CD4-positive, alpha-beta memory T cell (primary cell): ENCODE measurements at regions not wholly inside any gene's neighbourhood (a gene's known extent, or its start where the extent isn't known, plus 50 kb on each side); places are given as distances from the start of the nearest gene placed in this dataset.

Source experiments
- CTCF ChIA-PET: fragments of 350-600 bp; sonication (Branson Sonifier 250); formaldehyde crosslinking; loops from one replicate; lab custom pipeline; 2021; ENCODE audit warnings: inconsistent platforms; ENCODE audit not compliant: partially characterized antibody; lab: Charles Lee
- POLR2A ChIA-PET: fragments of 350-600 bp; sonication (Branson Sonifier 250); formaldehyde crosslinking; loops from one replicate; lab custom pipeline; 2021; ENCODE audit not compliant: partially characterized antibody; lab: Charles Lee
- DNase-seq, 5 donors: peaks; one replicate each; pipeline versions ENCODE4 v3.0.0 to v3.0.0-alpha.2; 2020 to 2022; ENCODE audit warnings: mixed read lengths in 1 of 5
- H3K27ac ChIP-seq: one replicate; pipeline ENCODE4 v1.7.0; 2013; ENCODE audit warnings: low read depth, low read length
- H3K27me3 ChIP-seq: 2 replicates; pipeline ENCODE4 v1.7.0; 2013; ENCODE audit warnings: mild to moderate bottlenecking, low read length, moderate library complexity; ENCODE audit not compliant: insufficient read depth
- H3K36me3 ChIP-seq: 2 replicates; pipeline ENCODE4 v1.7.0; 2013; ENCODE audit warnings: mild to moderate bottlenecking, low read length, moderate library complexity; ENCODE audit not compliant: insufficient read depth
- H3K4me1 ChIP-seq: 2 replicates; pipeline ENCODE4 v1.7.0; 2013; ENCODE audit warnings: mild to moderate bottlenecking, low read length, moderate library complexity; ENCODE audit not compliant: insufficient read depth
- H3K4me3 ChIP-seq, 2 donors: one replicate each; pipeline ENCODE4 v1.7.0; 2013; ENCODE audit warnings: low read length in 2 of 2, mild to moderate bottlenecking in 1 of 2
- H3K9me3 ChIP-seq, 2 donors: one replicate each; pipeline ENCODE4 v1.7.0; 2013; ENCODE audit warnings: low read length in 2 of 2, control low read depth in 1 of 2; ENCODE audit not compliant: control insufficient read depth in 1 of 2
- H3K27ac Mint-ChIP-seq, 7 donors: one replicate each; pipeline ENCODE4 v1.8.0; 2020 to 2021; ENCODE audit warnings: mixed read lengths in 7 of 7, mild to moderate bottlenecking in 6 of 7, inconsistent platforms in 3 of 7, moderate library complexity in 3 of 7
- H3K27me3 Mint-ChIP-seq, 2 donors: one replicate each; pipeline ENCODE4 v1.8.0; 2020 to 2021; ENCODE audit warnings: mixed read lengths in 2 of 2
- H3K36me3 Mint-ChIP-seq, 2 donors: one replicate each; pipeline ENCODE4 v1.8.0; 2020 to 2021; ENCODE audit warnings: mixed read lengths in 2 of 2, inconsistent platforms in 1 of 2, mild to moderate bottlenecking in 1 of 2
- H3K4me1 Mint-ChIP-seq, 4 donors: one replicate each; pipeline ENCODE4 v1.8.0; 2020 to 2021; ENCODE audit warnings: mixed read lengths in 4 of 4, mild to moderate bottlenecking in 1 of 4
- H3K4me3 Mint-ChIP-seq, 8 donors: one replicate each; pipeline ENCODE4 v1.8.0; 2020 to 2021; ENCODE audit warnings: mixed read lengths in 8 of 8, mild to moderate bottlenecking in 7 of 8, moderate library complexity in 6 of 8, inconsistent platforms in 3 of 8
- H3K9me3 Mint-ChIP-seq, 8 donors: one replicate each; pipeline ENCODE4 v1.8.0; 2020 to 2021; ENCODE audit warnings: mixed read lengths in 8 of 8, mild to moderate bottlenecking in 5 of 8, inconsistent platforms in 3 of 8, moderate library complexity in 1 of 8
- intact Hi-C: fragments of 100-400 bp; cut with micrococcal nuclease; formaldehyde crosslinking; loops from one replicate; pipeline ENCODE4 v1.15.1; 2023

DNA sequence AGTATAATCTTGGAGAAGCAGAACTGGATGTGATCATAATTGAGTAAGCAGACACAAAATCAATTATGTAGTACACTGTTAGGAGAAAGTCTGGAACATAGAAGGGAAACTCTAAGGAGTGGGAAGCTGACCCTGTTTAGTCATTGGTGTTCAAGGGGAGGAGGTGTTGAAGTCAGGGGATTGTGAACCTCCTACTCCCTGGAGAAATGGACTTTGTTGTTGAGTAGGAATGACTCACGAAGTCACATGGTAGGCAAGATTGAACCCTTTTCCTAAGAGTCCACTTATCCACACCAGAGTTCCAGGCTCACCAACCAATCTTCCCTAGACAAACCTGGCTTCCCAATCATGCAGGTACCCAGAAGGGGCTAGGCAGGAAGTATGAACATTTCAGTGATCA is 81.0 kb upstream of the BCL11A start:
- Mint-ChIP-seq H3K36me3 (no peaks in the 10 kb centered on the region), H3K4me1 (no peaks in the 10 kb centered on the region), H3K4me3 (no peak overlapping the region), H3K27ac (no peak overlapping the region), H3K27me3 (peaks cover 8 to 21% of the 10 kb centered on the region in 2 donors), H3K9me3 (peaks cover 0 to 2% (median 0%) of the 10 kb centered on the region in 8 donors)
- POLR2A ChIA-PET = no interaction called here
- Histone ChIP-seq H3K27me3 (no peaks in the 10 kb centered on the region), H3K4me1 (no peaks in the 10 kb centered on the region), H3K4me3 (no peak overlapping the region), H3K27ac (no peak overlapping the region), H3K9me3 (no peaks in the 10 kb centered on the region), H3K36me3 (no peaks in the 10 kb centered on the region)
- CTCF ChIA-PET = interaction anchor here (3.5 kb wide), 1 partner anchor 9 kb away, joined by 17 read pairs; no protein-coding TSS in a partner anchor
- DNase-seq = no peak
- intact Hi-C loops = no loop called here

DNA sequence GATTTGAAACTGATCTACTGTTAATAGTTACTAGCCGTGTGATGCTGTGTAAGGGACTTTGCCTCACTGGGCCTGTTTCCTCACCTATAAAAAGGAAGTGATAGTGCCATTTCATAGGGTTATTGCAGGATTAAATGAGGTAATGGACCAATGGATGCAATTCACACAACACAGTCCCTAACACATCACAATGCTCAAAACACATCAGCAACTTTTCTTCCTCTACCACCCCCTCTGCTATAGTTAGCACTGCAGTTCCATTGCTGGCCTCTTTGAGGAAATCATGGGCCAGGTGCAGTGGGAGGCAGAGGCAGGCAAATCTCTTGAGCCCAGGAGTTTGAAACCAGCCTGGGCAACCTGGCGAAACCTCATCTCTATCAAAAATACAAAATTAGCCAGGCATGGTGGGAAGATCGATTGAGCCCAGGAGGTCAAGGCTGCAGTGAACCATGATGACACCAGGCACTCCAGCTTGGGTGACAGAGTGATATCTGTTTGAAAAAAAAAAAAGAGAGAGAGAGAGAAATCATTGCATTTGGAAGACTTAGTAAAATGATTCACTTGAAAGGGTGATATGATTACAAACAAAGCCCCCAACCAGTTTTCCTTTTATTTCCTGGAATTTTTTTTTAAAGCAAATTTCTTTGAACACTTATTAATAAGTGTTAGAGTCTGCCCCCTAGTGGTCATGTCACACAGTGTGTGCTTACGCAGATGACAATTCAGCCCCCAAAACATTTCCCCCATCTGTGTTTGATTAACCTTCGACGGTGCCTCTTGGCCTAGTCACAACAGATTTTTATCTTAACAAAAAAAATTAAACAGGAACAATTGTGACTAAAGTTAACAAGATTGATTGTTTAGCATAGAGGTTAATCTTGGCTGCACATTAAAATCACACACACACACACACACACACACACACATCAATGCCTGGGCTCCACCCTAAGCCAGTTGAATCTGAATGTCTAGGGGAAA is 88.6 kb upstream of the BCL11A start:
- intact Hi-C loops = no loop called here
- POLR2A ChIA-PET = no interaction called here
- no peaks in the 10 kb centered on the region for H3K9me3 Mint-ChIP-seq

DNA sequence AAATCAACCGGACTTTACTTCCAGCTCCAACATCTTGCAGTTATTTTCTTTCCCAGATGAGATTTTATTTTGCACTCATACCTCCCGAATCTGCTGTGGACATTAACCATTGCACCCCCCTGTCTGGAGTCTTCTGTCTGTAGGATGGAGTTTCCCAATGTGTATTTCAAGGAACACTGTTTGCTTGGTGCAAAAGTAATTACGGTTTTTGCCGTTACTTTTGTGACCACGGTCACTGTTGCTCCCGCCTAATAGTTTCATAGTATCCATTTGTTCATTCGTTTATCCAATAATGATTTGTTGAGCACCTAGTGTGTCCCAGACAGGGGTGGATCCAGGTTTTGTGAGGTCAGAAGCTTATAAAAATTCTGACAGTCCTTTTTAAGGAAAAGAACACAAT is 90.3 kb upstream of the BCL11A start:
- H3K27ac ChIP-seq = no peak overlapping the region
- H3K9me3 Mint-ChIP-seq = no peaks in the 10 kb centered on the region
- no peaks in the 10 kb centered on the region for H3K36me3 ChIP-seq
- ChIA-PET CTCF (interaction anchor here (1.0 to 3.6 kb wide), 5 partner anchors 10 to 31 kb away, joined by 3 to 17 read pairs (median 13); no protein-coding TSS in a partner anchor), POLR2A (no interaction called here)
- H3K36me3 Mint-ChIP-seq = no peaks in the 10 kb centered on the region
- DNase-seq = no peak
- H3K27me3 Mint-ChIP-seq = peaks cover 4 to 8% of the 10 kb centered on the region in 2 donors
- no peaks in the 10 kb centered on the region for H3K4me1 Mint-ChIP-seq
- no peaks in the 10 kb centered on the region for H3K4me1 ChIP-seq
- intact Hi-C loops = no loop called here
- no peaks in the 10 kb centered on the region for H3K9me3 ChIP-seq
- H3K4me3 Mint-ChIP-seq = no peak overlapping the region
- H3K27me3 ChIP-seq = no peaks in the 10 kb centered on the region
- H3K4me3 ChIP-seq = no peak overlapping the region
- no peak overlapping the region for H3K27ac Mint-ChIP-seq

More for the DNA sequence above, 88.6 kb upstream of the BCL11A start:
- no peaks in the 10 kb centered on the region for H3K4me1 Mint-ChIP-seq
- DNase-seq = peak in 4 of 5 donors; percentile 9 to 27 (median 18)
- no peak overlapping the region for H3K27ac Mint-ChIP-seq
- CTCF ChIA-PET = interaction anchor here (0.8 to 3.6 kb wide), 6 partner anchors 8 to 32 kb away, joined by 3 to 17 read pairs (median 12); no protein-coding TSS in a partner anchor
- Histone ChIP-seq H3K27me3 (no peaks in the 10 kb centered on the region), H3K4me1 (no peaks in the 10 kb centered on the region), H3K27ac (no peak overlapping the region), H3K9me3 (no peaks in the 10 kb centered on the region), H3K36me3 (no peaks in the 10 kb centered on the region), H3K4me3 (no peak overlapping the region)
- H3K27me3 Mint-ChIP-seq = peaks cover 6 to 9% of the 10 kb centered on the region in 2 donors
- H3K36me3 Mint-ChIP-seq = no peaks in the 10 kb centered on the region
- no peak overlapping the region for H3K4me3 Mint-ChIP-seq

DNA sequence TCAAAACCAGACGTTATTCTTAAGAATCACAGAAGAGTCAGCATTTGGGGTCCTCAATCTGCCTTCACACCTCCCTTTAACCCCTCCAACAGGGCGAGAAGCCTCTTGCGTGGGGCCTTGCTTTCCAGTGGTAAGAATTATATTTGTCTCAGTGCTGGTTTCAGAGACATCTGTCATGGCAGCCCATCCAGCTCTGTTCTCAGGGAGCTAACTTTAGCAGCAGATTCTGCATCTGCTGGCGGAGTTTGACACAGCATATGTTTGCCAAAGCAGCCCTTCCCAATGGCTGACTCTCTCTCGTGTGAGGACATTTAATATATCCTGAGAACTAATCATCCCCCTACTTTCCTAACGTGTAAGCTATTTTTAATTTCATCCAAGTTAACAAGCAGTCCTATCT is 91.5 kb upstream of the BCL11A start:
- H3K9me3 ChIP-seq = no peaks in the 10 kb centered on the region
- ChIA-PET CTCF (interaction anchor here (1.1 to 3.6 kb wide), 4 partner anchors 8 to 32 kb away, joined by 3 to 17 read pairs (median 4); no protein-coding TSS in a partner anchor), POLR2A (no interaction called here)
- H3K4me1 ChIP-seq = no peaks in the 10 kb centered on the region
- Mint-ChIP-seq H3K27me3 (peaks cover 4 to 8% of the 10 kb centered on the region in 2 donors), H3K36me3 (no peaks in the 10 kb centered on the region), H3K4me3 (no peak overlapping the region), H3K9me3 (no peaks in the 10 kb centered on the region), H3K27ac (no peak overlapping the region), H3K4me1 (no peaks in the 10 kb centered on the region)
- no peaks in the 10 kb centered on the region for H3K27me3 ChIP-seq
- H3K36me3 ChIP-seq = no peaks in the 10 kb centered on the region
- intact Hi-C loops = no loop called here
- no peak for DNase-seq
- H3K4me3 ChIP-seq = no peak overlapping the region
- no peak overlapping the region for H3K27ac ChIP-seq

DNA sequence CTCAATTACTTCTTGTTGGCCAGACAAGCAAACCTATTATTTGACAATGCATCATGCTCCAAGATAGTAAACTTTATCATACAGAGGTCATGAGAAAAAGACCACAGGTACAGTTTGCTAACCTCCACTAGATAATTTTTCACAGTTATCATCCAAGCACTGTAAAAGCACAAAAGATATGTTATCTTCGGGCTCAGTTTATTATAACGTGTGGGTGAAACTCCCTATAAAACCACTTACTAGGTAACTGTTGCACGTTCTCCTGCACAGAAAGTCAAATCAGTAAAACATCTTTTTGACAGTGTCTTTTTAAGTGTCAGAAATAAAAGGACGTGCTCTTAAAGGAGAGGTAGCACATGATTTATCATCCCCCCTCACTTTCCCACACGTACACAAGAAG is 94.7 kb upstream of the BCL11A start:
- no peak for DNase-seq
- no peaks in the 10 kb centered on the region for H3K36me3 ChIP-seq
- CTCF ChIA-PET = no interaction called here
- H3K4me3 ChIP-seq = no peak overlapping the region
- no peak overlapping the region for H3K27ac ChIP-seq
- H3K36me3 Mint-ChIP-seq = no peaks in the 10 kb centered on the region
- H3K9me3 ChIP-seq = no peaks in the 10 kb centered on the region
- POLR2A ChIA-PET = no interaction called here
- no peaks in the 10 kb centered on the region for H3K9me3 Mint-ChIP-seq
- H3K27me3 ChIP-seq = no peaks in the 10 kb centered on the region
- no peaks in the 10 kb centered on the region for H3K4me1 ChIP-seq
- intact Hi-C loops = no loop called here
- H3K27ac Mint-ChIP-seq = no peak overlapping the region
- H3K27me3 Mint-ChIP-seq = peaks cover 7 to 8% of the 10 kb centered on the region in 2 donors
- H3K4me3 Mint-ChIP-seq = no peak overlapping the region
- no peaks in the 10 kb centered on the region for H3K4me1 Mint-ChIP-seq

DNA sequence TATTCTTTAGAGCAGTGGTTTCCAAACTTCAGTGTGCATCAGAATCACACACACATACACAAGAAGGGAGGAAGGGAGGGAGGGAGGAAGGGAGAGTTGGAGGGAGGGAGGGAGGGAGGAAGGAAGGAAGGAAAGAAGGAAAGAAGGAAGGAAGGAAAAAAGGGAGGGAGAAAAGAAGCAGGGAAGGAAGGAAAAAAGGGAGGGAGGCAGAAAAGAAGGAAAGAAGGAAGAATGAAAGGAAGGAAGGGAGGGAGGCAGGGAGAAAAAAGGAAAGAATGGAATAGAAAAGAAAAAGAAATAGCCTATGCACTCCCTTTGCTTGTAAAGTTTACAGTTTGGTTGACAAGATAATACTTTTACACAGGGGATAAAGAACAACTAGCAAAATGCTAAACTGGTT is 96.3 kb upstream of the BCL11A start:
- DNase-seq = no peak
- CTCF ChIA-PET = interaction anchor here (1.3 kb wide), 1 partner anchor 26 kb away, joined by 3 read pairs; no protein-coding TSS in a partner anchor

DNA sequence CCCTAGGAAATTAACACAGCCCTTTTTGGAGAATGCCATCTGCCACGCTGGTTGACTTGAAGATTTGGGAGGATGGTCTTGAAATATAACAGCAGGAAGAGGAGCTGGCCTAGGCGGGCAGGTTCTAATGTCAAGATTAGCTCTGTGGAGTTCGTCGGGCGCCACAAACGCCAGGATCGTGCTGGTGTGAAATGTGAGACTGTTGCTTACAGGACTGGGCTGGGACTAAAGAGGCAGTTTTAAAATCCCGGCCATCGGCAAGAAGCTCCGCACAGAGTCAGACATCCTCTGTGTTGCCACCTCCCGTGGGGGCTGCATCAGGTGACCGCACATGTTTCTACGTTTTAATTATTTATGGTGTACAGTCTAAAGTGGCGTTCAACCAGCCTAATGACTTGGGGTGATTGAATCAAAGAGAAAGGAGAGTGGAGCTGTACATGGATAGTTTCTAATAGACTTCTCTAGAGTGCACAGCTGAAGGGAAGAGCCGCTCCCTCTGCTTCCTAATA is 99.4 kb upstream of the BCL11A start:
- POLR2A ChIA-PET = no interaction called here
- no peaks in the 10 kb centered on the region for H3K4me1 ChIP-seq
- DNase-seq = no peak

More for the DNA sequence above, 96.3 kb upstream of the BCL11A start:
- no peak overlapping the region for H3K27ac Mint-ChIP-seq
- no peaks in the 10 kb centered on the region for H3K36me3 ChIP-seq
- H3K4me1 Mint-ChIP-seq = no peaks in the 10 kb centered on the region
- no peaks in the 10 kb centered on the region for H3K36me3 Mint-ChIP-seq
- H3K9me3 ChIP-seq = no peaks in the 10 kb centered on the region
- no peak overlapping the region for H3K4me3 ChIP-seq
- POLR2A ChIA-PET = no interaction called here
- no peak overlapping the region for H3K4me3 Mint-ChIP-seq
- H3K9me3 Mint-ChIP-seq = no peaks in the 10 kb centered on the region
- peaks cover 7 to 10% of the 10 kb centered on the region in 2 donors for H3K27me3 Mint-ChIP-seq
- no peaks in the 10 kb centered on the region for H3K4me1 ChIP-seq
- intact Hi-C loops = no loop called here
- H3K27me3 ChIP-seq = no peaks in the 10 kb centered on the region
- no peak overlapping the region for H3K27ac ChIP-seq

More for the DNA sequence above, 99.4 kb upstream of the BCL11A start:
- intact Hi-C loops = no loop called here
- no peak overlapping the region for H3K27ac ChIP-seq
- H3K36me3 ChIP-seq = no peaks in the 10 kb centered on the region
- Mint-ChIP-seq H3K4me1 (no peaks in the 10 kb centered on the region), H3K9me3 (no peaks in the 10 kb centered on the region), H3K4me3 (no peak overlapping the region), H3K27ac (no peak overlapping the region), H3K36me3 (no peaks in the 10 kb centered on the region), H3K27me3 (peaks cover 6 to 12% of the 10 kb centered on the region in 2 donors)
- H3K9me3 ChIP-seq = no peaks in the 10 kb centered on the region
- no peaks in the 10 kb centered on the region for H3K27me3 ChIP-seq
- CTCF ChIA-PET = interaction anchor here (1.1 to 3.7 kb wide), 3 partner anchors 9 to 22 kb away, joined by 3 to 17 read pairs (median 7); no protein-coding TSS in a partner anchor
- H3K4me3 ChIP-seq = no peak overlapping the region
